Colonic mucosa (tissue), 4 donors: ENCODE measurements at regions not wholly inside any gene's neighbourhood (a gene's known extent, or its start where the extent isn't known, plus 50 kb on each side); places are given as distances from the start of the nearest gene placed in this dataset.

Experiments used
- DNase-seq: peaks from one replicate; pipeline ENCODE4 v3.0.0-alpha.2; 2020
- H3K27ac ChIP-seq: fragments of 200-600 bp; one replicate; pipeline ENCODE4 v1.8.0; 2021
- H3K27me3 ChIP-seq: fragments of 200-600 bp; one replicate; pipeline ENCODE4 v1.8.0; 2021
- H3K36me3 ChIP-seq: fragments of 200-600 bp; one replicate; pipeline ENCODE4 v1.8.0; 2021
- H3K4me1 ChIP-seq: fragments of 200-600 bp; one replicate; pipeline ENCODE4 v1.8.0; 2021; ENCODE audit warnings: mild to moderate bottlenecking
- H3K4me3 ChIP-seq: fragments of 200-600 bp; one replicate; pipeline ENCODE4 v1.8.0; 2021
- H3K9ac ChIP-seq, 2 donors: one replicate each; pipeline ENCODE4 v1.7.0; 2013; ENCODE audit warnings: control low read depth in 2 of 2, low read depth in 2 of 2, low read length in 2 of 2
- H3K9me3 ChIP-seq: fragments of 200-600 bp; one replicate; pipeline ENCODE4 v1.8.0; 2021
- intact Hi-C: fragments of 100-400 bp; cut with DNase I; formaldehyde crosslinking; loops from one replicate; pipeline ENCODE4 v1.14.1; 2022
- TF ChIP-seq, protein P1 (sequence below): fragments of 200-600 bp; IDR thresholded peaks from one replicate; pipeline ENCODE4 v1.8.0; 2022; ENCODE audit warnings: antibody characterized with exemption, mild to moderate bottlenecking
- donor health status: healthy.
- donor health status: DM: no; HTN: no; CAD: no.
- donor health status: DM: no; HTN: no; CAD: no.

DNA sequence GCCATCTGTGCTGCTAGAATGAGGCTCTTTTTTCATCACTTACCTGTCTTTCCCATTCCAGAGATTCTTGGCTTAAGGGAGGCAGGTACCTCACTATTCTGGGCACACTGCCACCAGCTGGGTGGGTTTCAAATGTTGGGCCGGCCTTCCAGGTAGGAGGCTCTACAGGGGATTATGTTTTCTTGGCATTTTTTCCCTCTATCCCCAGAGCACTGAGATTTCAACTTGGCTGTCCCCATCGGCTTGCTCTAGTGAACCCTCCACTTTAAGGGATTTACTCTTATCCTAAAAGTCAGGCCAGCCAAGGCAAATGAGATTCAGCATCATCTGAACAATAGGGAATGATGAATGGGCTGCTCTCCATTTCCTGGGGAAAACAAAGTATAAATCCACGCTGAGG is 710.1 kb upstream of the CELF2 start:
- Histone ChIP-seq H3K27ac (no peak overlapping the region), H3K4me3 (no peak overlapping the region), H3K36me3 (no peaks in the 10 kb centered on the region), H3K4me1 (no peaks in the 10 kb centered on the region), H3K27me3 (no peaks in the 10 kb centered on the region), H3K9me3 (no peaks in the 10 kb centered on the region), H3K9ac (no peak overlapping the region)
- DNase-seq, result no peak
- intact Hi-C loops, result no loop called here
- TF ChIP-seq, protein P1, sequence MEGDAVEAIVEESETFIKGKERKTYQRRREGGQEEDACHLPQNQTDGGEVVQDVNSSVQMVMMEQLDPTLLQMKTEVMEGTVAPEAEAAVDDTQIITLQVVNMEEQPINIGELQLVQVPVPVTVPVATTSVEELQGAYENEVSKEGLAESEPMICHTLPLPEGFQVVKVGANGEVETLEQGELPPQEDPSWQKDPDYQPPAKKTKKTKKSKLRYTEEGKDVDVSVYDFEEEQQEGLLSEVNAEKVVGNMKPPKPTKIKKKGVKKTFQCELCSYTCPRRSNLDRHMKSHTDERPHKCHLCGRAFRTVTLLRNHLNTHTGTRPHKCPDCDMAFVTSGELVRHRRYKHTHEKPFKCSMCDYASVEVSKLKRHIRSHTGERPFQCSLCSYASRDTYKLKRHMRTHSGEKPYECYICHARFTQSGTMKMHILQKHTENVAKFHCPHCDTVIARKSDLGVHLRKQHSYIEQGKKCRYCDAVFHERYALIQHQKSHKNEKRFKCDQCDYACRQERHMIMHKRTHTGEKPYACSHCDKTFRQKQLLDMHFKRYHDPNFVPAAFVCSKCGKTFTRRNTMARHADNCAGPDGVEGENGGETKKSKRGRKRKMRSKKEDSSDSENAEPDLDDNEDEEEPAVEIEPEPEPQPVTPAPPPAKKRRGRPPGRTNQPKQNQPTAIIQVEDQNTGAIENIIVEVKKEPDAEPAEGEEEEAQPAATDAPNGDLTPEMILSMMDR, result no peak

DNA sequence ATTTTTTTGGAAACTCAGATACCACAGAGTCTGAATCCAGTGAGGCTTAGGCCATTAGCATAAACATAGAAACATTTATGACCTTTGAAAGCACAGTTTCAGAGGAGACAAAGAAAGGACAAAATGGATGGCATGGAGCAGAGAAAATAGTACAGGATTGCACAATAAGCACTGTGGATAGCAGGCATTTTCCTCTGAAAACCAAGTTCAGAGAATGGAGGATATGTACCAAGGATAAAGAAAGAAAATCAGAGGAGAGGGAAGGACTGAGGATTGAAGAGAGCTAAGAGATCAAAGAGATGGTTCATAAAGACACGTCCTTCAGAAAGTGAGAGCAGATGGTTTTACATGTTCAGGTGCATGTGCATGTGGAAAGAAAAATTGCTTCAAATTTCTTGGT is 707.2 kb upstream of the CELF2 start:
- Histone ChIP-seq H3K27ac (no peak overlapping the region), H3K36me3 (no peaks in the 10 kb centered on the region), H3K9ac (no peak overlapping the region), H3K27me3 (no peaks in the 10 kb centered on the region), H3K9me3 (no peaks in the 10 kb centered on the region), H3K4me3 (no peak overlapping the region), H3K4me1 (no peaks in the 10 kb centered on the region)
- intact Hi-C loops, result no loop called here
- no peak for DNase-seq
- TF ChIP-seq, protein P1, result no peak

DNA sequence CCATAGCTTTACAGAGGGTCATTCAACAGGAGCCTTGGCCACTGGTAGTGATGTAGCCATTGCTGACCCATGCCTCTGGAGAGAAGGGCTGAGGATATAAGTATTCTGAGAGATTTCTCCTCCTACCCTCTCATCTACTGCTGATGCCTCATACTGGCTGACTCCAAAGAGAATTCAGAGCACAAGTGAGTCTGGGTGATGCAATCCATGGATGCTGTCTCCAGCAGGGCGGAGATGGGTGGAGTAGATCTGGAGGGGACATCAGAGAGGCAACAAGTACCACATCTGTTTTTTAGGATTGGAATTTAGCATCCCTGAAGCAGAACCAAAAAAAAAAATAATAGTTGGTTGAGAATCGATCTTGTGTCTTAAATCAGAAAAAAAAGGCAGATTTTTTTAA is 705.7 kb upstream of the CELF2 start:
- no peak for DNase-seq
- TF ChIP-seq, protein P1, result no peak
- H3K9me3 ChIP-seq, result no peaks in the 10 kb centered on the region
- no peak overlapping the region for H3K4me3 ChIP-seq
- H3K36me3 ChIP-seq, result no peaks in the 10 kb centered on the region
- H3K27ac ChIP-seq, result no peak overlapping the region
- H3K27me3 ChIP-seq, result no peaks in the 10 kb centered on the region
- H3K9ac ChIP-seq, result no peak overlapping the region
- H3K4me1 ChIP-seq, result no peaks in the 10 kb centered on the region
- intact Hi-C loops, result no loop called here

DNA sequence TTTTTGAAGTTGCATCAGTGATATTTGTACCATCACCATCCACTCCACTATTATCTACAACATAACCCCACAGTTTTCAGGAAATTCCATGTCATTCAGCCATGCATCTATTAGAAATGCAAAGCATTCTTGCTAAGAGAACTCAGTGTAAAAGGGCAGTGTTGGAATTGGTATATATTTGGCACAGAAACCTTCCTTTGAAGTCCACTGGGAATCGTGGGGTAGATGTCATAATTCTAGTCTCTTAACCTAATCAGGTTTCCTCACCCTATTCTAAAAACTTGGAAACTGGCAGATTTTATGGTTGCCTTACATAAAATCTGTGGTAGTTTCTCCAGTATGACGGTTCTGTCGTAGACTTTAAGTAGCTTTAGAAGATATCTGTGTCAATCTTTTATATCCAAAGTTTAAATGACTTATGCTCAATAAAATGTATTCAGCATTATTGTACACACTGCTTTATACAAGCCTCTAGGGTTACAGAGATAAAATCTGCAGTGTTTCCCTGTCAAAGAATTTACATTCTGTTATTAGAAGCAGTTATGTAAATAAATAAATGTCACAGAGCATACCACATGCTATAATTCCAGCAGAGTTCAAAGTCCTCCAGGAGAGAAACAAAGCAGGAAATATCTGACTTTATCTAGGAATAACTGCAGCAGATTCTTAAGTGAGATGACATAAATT is 704.4 kb upstream of the CELF2 start:
- TF ChIP-seq, protein P1, result no peak
- DNase-seq, result no peak

DNA sequence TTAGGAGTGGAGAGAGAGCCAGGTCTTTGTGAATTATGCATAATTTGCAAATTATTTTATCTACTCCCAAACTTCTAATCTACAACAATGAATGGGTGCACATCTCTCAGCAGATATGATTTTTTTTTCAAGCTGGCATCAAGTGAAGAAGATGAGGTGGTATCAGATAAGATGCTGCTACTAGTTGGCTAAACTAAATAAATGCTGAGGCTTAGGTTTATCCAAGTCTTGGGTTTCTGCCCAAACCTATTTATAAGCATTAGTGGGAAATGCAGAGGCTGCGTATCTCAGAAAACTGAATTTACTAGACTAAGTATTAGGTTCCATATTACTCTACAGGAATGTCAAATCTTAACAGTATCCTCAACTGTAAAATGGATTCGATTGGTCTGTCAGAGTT is 703.0 kb upstream of the CELF2 start:
- H3K9me3 ChIP-seq, result no peaks in the 10 kb centered on the region
- TF ChIP-seq, protein P1, result no peak
- no peaks in the 10 kb centered on the region for H3K36me3 ChIP-seq
- no peak overlapping the region for H3K4me3 ChIP-seq
- no peak overlapping the region for H3K27ac ChIP-seq
- H3K27me3 ChIP-seq, result no peaks in the 10 kb centered on the region
- H3K4me1 ChIP-seq, result no peaks in the 10 kb centered on the region
- intact Hi-C loops, result no loop called here
- DNase-seq, result no peak
- no peak overlapping the region for H3K9ac ChIP-seq

More for the DNA sequence above, 704.4 kb upstream of the CELF2 start:
- intact Hi-C loops, result no loop called here
- no peaks in the 10 kb centered on the region for H3K9me3 ChIP-seq
- H3K4me1 ChIP-seq, result no peaks in the 10 kb centered on the region
- no peak overlapping the region for H3K4me3 ChIP-seq
- no peaks in the 10 kb centered on the region for H3K36me3 ChIP-seq
- no peaks in the 10 kb centered on the region for H3K27me3 ChIP-seq
- H3K9ac ChIP-seq, result no peak overlapping the region
- H3K27ac ChIP-seq, result no peak overlapping the region
